Bone marrow (tissue), 2 donors: ENCODE measurements at regions not wholly inside any gene's neighbourhood (a gene's known extent, or its start where the extent isn't known, plus 50 kb on each side); places are given as distances from the start of the nearest gene placed in this dataset.

Experiments
- DNase-seq, 2 donors: peaks; one replicate each; lab custom pipeline; 2025; lab: John Stamatoyannopoulos, UW

GRCh38 chr4:35541888-35542213 lies 702.5 kb downstream of the ARAP2 start:
- no peak for DNase-seq

GRCh38 chr4:35548921-35549320 lies 695.4 kb downstream of the ARAP2 start:
- no peak for DNase-seq

GRCh38 chr4:35556387-35556786 lies 687.9 kb downstream of the ARAP2 start:
- DNase-seq: no peak

- no peak for DNase-seq
These were observed 684.6 kb downstream of the ARAP2 start for GRCh38 chr4:35559559-35560365.

GRCh38 chr4:35562861-35563260 lies 681.5 kb downstream of the ARAP2 start:
- DNase-seq: no peak

- no peak for DNase-seq
These were observed 678.7 kb downstream of the ARAP2 start for GRCh38 chr4:35565640-35566039.

GRCh38 chr4:35591035-35591434 lies 653.3 kb downstream of the ARAP2 start:
- DNase-seq: no peak

- no peak for DNase-seq
These were observed 640.1 kb downstream of the ARAP2 start for GRCh38 chr4:35604252-35604651.

- no peak for DNase-seq
These were observed 639.6 kb downstream of the ARAP2 start for GRCh38 chr4:35604724-35605123.

- no peak for DNase-seq
These were observed 636.1 kb downstream of the ARAP2 start for GRCh38 chr4:35608205-35608604.

GRCh38 chr4:35614120-35614519 lies 630.2 kb downstream of the ARAP2 start:
- no peak for DNase-seq

GRCh38 chr4:35639929-35640328 lies 604.4 kb downstream of the ARAP2 start:
- no peak for DNase-seq

- DNase-seq: no peak
These were observed 600.7 kb downstream of the ARAP2 start for GRCh38 chr4:35643661-35644060.

GRCh38 chr4:35644591-35644990 lies 599.7 kb downstream of the ARAP2 start:
- no peak for DNase-seq

GRCh38 chr4:35649011-35649410 lies 595.3 kb downstream of the ARAP2 start:
- DNase-seq: no peak

GRCh38 chr4:35649778-35650177 lies 594.5 kb downstream of the ARAP2 start:
- DNase-seq: no peak

- no peak for DNase-seq
These were observed 592.1 kb downstream of the ARAP2 start for GRCh38 chr4:35652197-35652596.

GRCh38 chr4:35653451-35653850 lies 590.9 kb downstream of the ARAP2 start:
- no peak for DNase-seq

- DNase-seq: no peak
These were observed 571.2 kb downstream of the ARAP2 start for GRCh38 chr4:35673137-35673536.

- no peak for DNase-seq
These were observed 559.6 kb downstream of the ARAP2 start for GRCh38 chr4:35684755-35685154.

- no peak for DNase-seq
These were observed 554.4 kb downstream of the ARAP2 start for GRCh38 chr4:35689870-35690269.

GRCh38 chr4:35690271-35690670 lies 554.0 kb downstream of the ARAP2 start:
- DNase-seq: no peak

- no peak for DNase-seq
These were observed 549.3 kb downstream of the ARAP2 start for GRCh38 chr4:35695003-35695402.

- DNase-seq: no peak
These were observed 548.9 kb downstream of the ARAP2 start for GRCh38 chr4:35695421-35695820.
